HG02588 (cell line): ENCODE measurements at regions not wholly inside any gene's neighbourhood (a gene's known extent, or its start where the extent isn't known, plus 50 kb on each side); places are given as distances from the start of the nearest gene placed in this dataset.

Experiments
- ATAC-seq: cut with Tn5 transposase; IDR thresholded peaks from one replicate; pipeline ENCODE4 v1.9.1; 2021; ENCODE audit warnings: mild to moderate bottlenecking, moderate library complexity; ENCODE audit not compliant: unreplicated experiment

DNA sequence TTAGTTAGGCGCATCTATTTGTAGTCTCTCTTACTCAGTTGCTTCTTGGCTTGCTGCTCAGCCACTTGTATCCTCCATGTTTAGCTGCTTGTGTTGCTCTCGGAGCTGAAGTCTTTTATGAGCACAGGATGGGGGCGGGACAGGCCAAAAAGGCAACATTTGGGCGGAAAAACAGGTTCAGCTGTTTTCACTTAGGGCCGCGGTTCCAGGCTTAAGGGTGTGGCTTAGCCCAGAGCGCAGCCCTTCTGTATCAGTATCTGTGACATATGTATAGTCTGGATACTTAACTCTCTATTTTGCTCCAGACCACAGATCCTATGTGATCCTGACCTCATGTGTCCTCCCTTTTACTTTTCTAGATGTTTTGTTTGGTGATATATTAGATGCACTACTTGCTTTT, 763.5 kb downstream of the SUCLG1 start:
- ATAC-seq: no peak

DNA sequence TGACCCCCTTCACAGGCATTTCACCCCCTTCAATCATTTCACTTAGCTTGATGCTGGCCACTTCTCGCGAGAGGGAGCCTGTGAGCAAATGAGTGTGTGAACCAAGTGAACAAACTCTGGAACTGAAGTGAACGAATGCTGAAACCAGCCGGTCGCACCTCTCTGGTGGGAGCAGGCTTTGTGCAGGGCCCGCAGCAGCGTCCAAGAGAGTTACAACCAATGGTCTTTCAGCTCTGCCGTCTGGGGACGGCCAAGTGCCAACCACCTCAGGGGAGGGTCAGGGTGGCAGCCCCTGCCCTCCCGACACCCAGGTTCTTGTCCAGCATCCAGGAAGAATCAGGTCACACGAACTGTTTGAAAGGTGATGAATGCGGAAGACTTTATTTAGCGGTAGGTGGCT, 764.0 kb downstream of the SUCLG1 start:
- no peak for ATAC-seq

DNA sequence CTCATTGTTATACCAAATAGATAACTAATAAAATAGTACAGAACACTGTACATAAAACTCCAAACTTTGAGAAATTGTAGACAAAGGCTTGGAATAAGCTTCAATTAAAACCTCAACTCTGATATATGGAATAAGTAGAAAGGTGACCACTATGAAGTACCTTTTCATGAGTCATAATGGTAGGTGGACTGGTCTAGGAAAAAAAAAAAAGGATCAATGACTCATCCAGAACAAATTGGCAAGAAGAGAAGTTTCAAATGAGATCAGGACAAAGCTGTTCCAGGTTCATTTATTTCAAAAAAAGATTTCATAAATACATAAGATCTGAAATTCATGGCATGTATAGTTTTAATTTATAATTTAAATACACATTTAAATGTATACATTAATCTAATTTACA, 769.7 kb downstream of the SUCLG1 start:
- no peak for ATAC-seq

GRCh38 chr2:83686863-83687262, 772.2 kb downstream of the SUCLG1 start:
- no peak for ATAC-seq

GRCh38 chr2:83674050-83674449, 785.0 kb downstream of the SUCLG1 start:
- ATAC-seq: no peak

- ATAC-seq: no peak
Observed at GRCh38 chr2:83665894-83666293, 793.2 kb downstream of the SUCLG1 start.

- no peak for ATAC-seq
Observed at GRCh38 chr2:83665154-83665553, 793.9 kb downstream of the SUCLG1 start.

- ATAC-seq: no peak
Observed at GRCh38 chr2:83661711-83662110, 797.4 kb downstream of the SUCLG1 start.

GRCh38 chr2:83654091-83654611, 804.9 kb downstream of the SUCLG1 start:
- ATAC-seq: no peak

GRCh38 chr2:83650898-83651297, 808.2 kb downstream of the SUCLG1 start:
- ATAC-seq: no peak

DNA sequence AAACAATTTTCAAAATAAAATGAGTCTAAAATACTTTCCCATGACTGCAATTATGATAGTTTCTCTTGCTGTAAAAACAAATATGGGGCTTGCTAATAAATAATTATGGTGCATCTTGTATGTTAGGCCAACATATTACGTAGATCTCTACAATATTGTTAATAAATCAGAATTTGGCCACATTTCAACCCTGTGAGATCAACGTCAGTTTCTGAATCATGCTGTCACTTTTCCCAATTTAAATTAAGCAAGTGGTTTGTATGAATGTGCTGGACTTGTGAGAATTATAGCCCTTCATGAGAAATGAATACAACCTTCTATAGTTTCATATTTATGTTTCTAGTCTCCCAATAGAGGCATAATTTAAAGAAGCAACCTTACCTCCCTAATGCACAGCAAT, 808.9 kb downstream of the SUCLG1 start:
- ATAC-seq: no peak

GRCh38 chr2:83640506-83640905, 818.6 kb downstream of the SUCLG1 start:
- ATAC-seq: no peak

DNA sequence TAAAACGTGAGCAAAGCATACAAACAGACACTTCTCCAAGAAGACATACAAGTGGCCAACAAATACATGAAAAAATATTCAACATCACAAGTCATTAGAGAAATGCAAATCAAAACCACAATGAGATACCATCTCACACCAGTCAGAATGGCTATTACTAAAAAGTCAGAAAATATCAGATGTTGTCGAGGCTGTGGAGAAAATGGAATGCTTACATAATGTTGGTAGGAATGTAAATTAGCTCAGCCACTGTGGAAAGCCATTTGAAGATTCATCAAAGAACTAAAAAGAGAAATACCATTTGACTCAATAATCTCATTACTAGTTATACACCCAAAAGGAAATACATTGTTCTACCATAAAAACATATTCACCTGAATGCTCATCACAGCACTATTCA, 825.7 kb downstream of the SUCLG1 start:
- ATAC-seq: no peak

- ATAC-seq: no peak
Observed at GRCh38 chr2:83630351-83630750, 828.7 kb downstream of the SUCLG1 start.

GRCh38 chr2:83615511-83615910, 843.6 kb downstream of the SUCLG1 start:
- no peak for ATAC-seq

GRCh38 chr2:83613178-83613577, 845.9 kb downstream of the SUCLG1 start:
- no peak for ATAC-seq

- ATAC-seq: no peak
Observed at GRCh38 chr2:83602753-83603152, 856.3 kb downstream of the SUCLG1 start.

GRCh38 chr2:83596592-83597282, 862.3 kb downstream of the SUCLG1 start:
- no peak for ATAC-seq

GRCh38 chr2:83595926-83596325, 863.2 kb downstream of the SUCLG1 start:
- ATAC-seq: no peak

- ATAC-seq: no peak
Observed at GRCh38 chr2:83595121-83595690, 863.9 kb downstream of the SUCLG1 start.

- ATAC-seq: no peak
Observed at GRCh38 chr2:83594241-83595120, 864.6 kb downstream of the SUCLG1 start.

DNA sequence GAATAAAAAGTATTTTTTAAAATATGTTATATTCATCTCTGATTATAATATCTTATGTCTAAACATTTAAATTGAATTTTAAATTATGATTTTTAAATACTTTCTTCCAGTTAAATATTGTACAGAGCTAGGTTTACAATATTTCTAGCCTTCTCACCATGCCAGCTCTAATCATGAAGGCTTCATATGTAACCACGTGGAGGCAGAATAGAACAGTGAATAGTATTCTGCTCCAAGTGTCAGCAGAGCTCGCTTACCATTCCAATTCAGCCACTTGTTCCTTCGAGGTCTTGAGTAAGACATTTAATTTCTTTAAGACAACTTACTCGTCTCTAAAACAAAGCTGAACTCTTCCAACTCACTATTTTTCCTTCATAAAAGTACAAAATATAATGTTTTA, 871.8 kb downstream of the SUCLG1 start:
- no peak for ATAC-seq
